Loucy (cell line): ENCODE measurements at regions not wholly inside any gene's neighbourhood (a gene's known extent, or its start where the extent isn't known, plus 50 kb on each side); places are given as distances from the start of the nearest gene placed in this dataset.

Source experiments
- H2AFZ ChIP-seq: fragments of 200-600 bp; sonication (generic); 2 replicates; pipeline ENCODE4 v1.6.0; 2016; ENCODE audit warnings: antibody characterized with exemption, mild to moderate bottlenecking, low read length, moderate library complexity
- H3F3A ChIP-seq: fragments of 200-600 bp; 2 replicates; pipeline ENCODE4 v1.6.0; 2016; ENCODE audit warnings: antibody characterized with exemption, low read depth, mild to moderate bottlenecking
- H3K27me3 ChIP-seq: fragments of 200-600 bp; sonication (generic); 2 replicates; pipeline ENCODE4 v1.6.1; 2014; ENCODE audit warnings: low read length, mild to moderate bottlenecking; ENCODE audit not compliant: insufficient read depth, poor library complexity, severe bottlenecking
- H3K36me3 ChIP-seq: fragments of 200-600 bp; sonication (generic); 2 replicates; pipeline ENCODE4 v1.6.1; 2016; ENCODE audit warnings: low read length; ENCODE audit not compliant: insufficient read depth
- H3K4me1 ChIP-seq: fragments of 200-600 bp; sonication (generic); 2 replicates; pipeline ENCODE4 v1.5.1; 2014; ENCODE audit warnings: low read length, mild to moderate bottlenecking; ENCODE audit not compliant: insufficient read depth, poor library complexity, severe bottlenecking
- H3K4me2 ChIP-seq: fragments of 200-600 bp; sonication (generic); 2 replicates; pipeline ENCODE4 v1.6.0; 2014; ENCODE audit warnings: antibody characterized with exemption, low read length, low read depth, mild to moderate bottlenecking; ENCODE audit not compliant: poor library complexity, severe bottlenecking
- H3K4me3 ChIP-seq: fragments of 200-600 bp; sonication (generic); 2 replicates; pipeline ENCODE4 v1.5.1; 2014; ENCODE audit warnings: low read length, mild to moderate bottlenecking, mixed read lengths; ENCODE audit not compliant: poor library complexity, severe bottlenecking
- H3K79me2 ChIP-seq: fragments of 200-600 bp; sonication (generic); 2 replicates; pipeline ENCODE4 v1.6.1; 2014; ENCODE audit warnings: low read length; ENCODE audit not compliant: insufficient read depth
- H3K9ac ChIP-seq: fragments of 200-600 bp; sonication (generic); 2 replicates; pipeline ENCODE4 v1.6.0; 2014; ENCODE audit warnings: mild to moderate bottlenecking, low read depth, low read length, moderate library complexity; ENCODE audit not compliant: poor library complexity, severe bottlenecking
- H3K9me2 ChIP-seq: fragments of 200-600 bp; sonication (generic); replicated peaks from 2 replicates; pipeline ENCODE4 v1.6.1; 2016; ENCODE audit warnings: low read depth, low read length, mixed read lengths
- H3K9me3 ChIP-seq: fragments of 200-600 bp; sonication (generic); 2 replicates; pipeline ENCODE4 v1.6.1; 2014; ENCODE audit warnings: mild to moderate bottlenecking, antibody characterized with exemption, low read length, low read depth; ENCODE audit not compliant: insufficient read depth
- H4K20me1 ChIP-seq: fragments of 200-600 bp; sonication (generic); 2 replicates; pipeline ENCODE4 v1.6.0; 2014; ENCODE audit warnings: antibody characterized with exemption, low read length, mild to moderate bottlenecking; ENCODE audit not compliant: insufficient read depth, poor library complexity, severe bottlenecking
- CTCF ChIP-seq: fragments of 200-600 bp; sonication (generic); conservative IDR thresholded peaks from 2 replicates; pipeline ENCODE4 v1.5.1; 2014; ENCODE audit warnings: mild to moderate bottlenecking, antibody characterized with exemption, low read length
- EZH2phosphoT487 ChIP-seq: fragments of 200-600 bp; IDR thresholded peaks from 2 replicates; pipeline ENCODE4 v1.6.1; 2018; ENCODE audit warnings: antibody characterized with exemption, mild to moderate bottlenecking, moderate library complexity, borderline replicate concordance

GRCh38 chr12:127984386-127985055 lies 282.4 kb upstream of the TMEM132C start:
- H3K36me3 ChIP-seq: no peaks in the 10 kb centered on the region
- no peak overlapping the region for H3K4me3 ChIP-seq
- no peaks in the 10 kb centered on the region for H3K4me1 ChIP-seq
- H2AFZ ChIP-seq: no peak overlapping the region
- H3K9ac ChIP-seq: no peak overlapping the region
- no peaks in the 10 kb centered on the region for H3F3A ChIP-seq
- H3K79me2 ChIP-seq: no peaks in the 10 kb centered on the region
- no peaks in the 10 kb centered on the region for H3K27me3 ChIP-seq
- no peaks in the 10 kb centered on the region for H3K9me3 ChIP-seq
- H3K4me2 ChIP-seq: no peak overlapping the region
- TF ChIP-seq CTCF (no peak), EZH2phosphoT487 (no peak)
- no peaks in the 10 kb centered on the region for H4K20me1 ChIP-seq
- no peaks in the 10 kb centered on the region for H3K9me2 ChIP-seq

GRCh38 chr12:127987199-127987901 lies 279.6 kb upstream of the TMEM132C start:
- Histone ChIP-seq H4K20me1 (no peaks in the 10 kb centered on the region), H3K9me2 (no peaks in the 10 kb centered on the region), H3K9ac (no peak overlapping the region), H3K4me3 (no peak overlapping the region), H3F3A (no peaks in the 10 kb centered on the region), H3K9me3 (peaks cover 5% of the 10 kb centered on the region; the same call in 1 of the 2 replicates), H3K36me3 (no peaks in the 10 kb centered on the region), H2AFZ (no peak overlapping the region), H3K27me3 (no peaks in the 10 kb centered on the region), H3K4me2 (no peak overlapping the region), H3K79me2 (no peaks in the 10 kb centered on the region), H3K4me1 (no peaks in the 10 kb centered on the region)
- no peak for TF ChIP-seq CTCF
- no peak for TF ChIP-seq EZH2phosphoT487

GRCh38 chr12:127991485-127991884 lies 275.5 kb upstream of the TMEM132C start:
- Histone ChIP-seq H3K27me3 (no peaks in the 10 kb centered on the region), H4K20me1 (no peaks in the 10 kb centered on the region), H3K9me3 (peaks cover 5% of the 10 kb centered on the region; the same call in 1 of the 2 replicates), H3F3A (no peaks in the 10 kb centered on the region), H3K9me2 (no peaks in the 10 kb centered on the region), H3K4me3 (no peak overlapping the region), H3K4me1 (no peaks in the 10 kb centered on the region), H3K9ac (no peak overlapping the region), H3K36me3 (no peaks in the 10 kb centered on the region), H2AFZ (no peak overlapping the region), H3K4me2 (no peak overlapping the region), H3K79me2 (no peaks in the 10 kb centered on the region)
- TF ChIP-seq EZH2phosphoT487: no peak
- TF ChIP-seq CTCF: no peak
